GM12891 (cell line): ENCODE measurements at regions not wholly inside any gene's neighbourhood (a gene's known extent, or its start where the extent isn't known, plus 50 kb on each side); places are given as distances from the start of the nearest gene placed in this dataset.

Experiments
- POLR2A ChIP-seq: IDR thresholded peaks from 2 replicates; pipeline ENCODE4 v1.6.1; 2011; ENCODE audit warnings: low read depth, low read length, control low read depth
- POLR2AphosphoS5 ChIP-seq: IDR thresholded peaks from 2 replicates; pipeline ENCODE4 v1.6.1; 2011; ENCODE audit warnings: low read depth, low read length, control low read depth
- POU2F2 ChIP-seq: IDR thresholded peaks from 2 replicates; pipeline ENCODE4 v1.6.1; 2011; ENCODE audit warnings: low read depth, mild to moderate bottlenecking, control low read depth, low read length, moderate library complexity
- TAF1 ChIP-seq: IDR thresholded peaks from 2 replicates; pipeline ENCODE4 v1.6.1; 2011; ENCODE audit warnings: low read depth, low read length, control low read depth

- TF ChIP-seq POLR2AphosphoS5 (no peak), POU2F2 (no peak), POLR2A (no peak), TAF1 (no peak)
These were observed 85.2 kb downstream of the VPREB1 start for GRCh38 chr22:22329792-22330191.
